GM21723 (cell line): ENCODE measurements at regions not wholly inside any gene's neighbourhood (a gene's known extent, or its start where the extent isn't known, plus 50 kb on each side); places are given as distances from the start of the nearest gene placed in this dataset.
"Not testable (repeated sequence)": the region's sequence is repeated elsewhere in the genome, so short reads cannot be mapped to it uniquely, and the experiment has no call there.

Source experiments
- ATAC-seq: cut with Tn5 transposase; IDR thresholded peaks from one replicate; pipeline ENCODE4 v1.9.1; 2021; ENCODE audit warnings: mild to moderate bottlenecking, moderate library complexity; ENCODE audit not compliant: unreplicated experiment

DNA sequence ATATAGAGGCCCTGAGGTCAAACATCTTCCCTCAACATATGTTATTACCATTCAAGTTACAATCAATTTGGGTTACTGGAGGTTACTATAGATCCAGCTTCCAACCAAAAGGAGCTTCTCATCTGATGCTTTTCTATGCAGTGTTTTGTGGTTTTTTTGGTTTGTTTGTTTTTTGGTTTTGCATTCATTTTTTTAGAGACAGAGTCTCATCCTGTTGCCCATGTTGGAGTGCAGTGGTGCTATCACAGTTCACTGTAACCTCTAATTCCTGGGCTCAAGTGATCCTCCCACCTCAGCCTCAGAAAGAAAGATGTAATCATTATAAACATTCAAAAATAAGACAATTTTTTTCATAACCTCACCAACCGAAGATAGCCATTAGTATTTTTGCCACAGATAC lies 124.4 kb upstream of the JARID2 start:
- no peak for ATAC-seq

DNA sequence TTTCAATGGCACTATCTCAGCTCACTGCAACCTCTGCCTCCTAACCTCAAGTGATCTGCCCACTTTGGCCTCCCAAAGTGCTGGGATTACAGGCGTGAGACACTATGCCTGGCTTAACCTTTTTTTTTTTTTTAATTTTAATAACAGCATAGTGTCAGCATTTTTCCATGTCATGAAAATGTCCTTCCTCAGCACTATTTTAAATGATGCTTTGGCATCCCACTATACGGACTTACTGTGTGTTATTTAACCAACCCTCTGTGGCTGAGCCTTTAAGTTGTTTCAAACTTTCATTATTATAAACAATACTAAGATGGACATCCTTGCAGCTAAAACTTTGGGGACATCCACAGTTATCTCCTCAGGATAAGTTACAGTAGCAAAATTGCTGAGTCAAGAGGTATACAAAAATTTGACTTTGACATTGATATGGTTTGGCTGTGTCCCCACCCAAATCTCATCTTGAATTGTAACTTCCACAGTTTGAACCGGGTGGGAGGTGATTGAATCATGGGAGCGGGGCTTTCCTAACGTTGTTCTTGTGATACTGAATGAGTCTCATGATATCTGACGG lies 123.8 kb upstream of the JARID2 start:
- ATAC-seq, result no peak

DNA sequence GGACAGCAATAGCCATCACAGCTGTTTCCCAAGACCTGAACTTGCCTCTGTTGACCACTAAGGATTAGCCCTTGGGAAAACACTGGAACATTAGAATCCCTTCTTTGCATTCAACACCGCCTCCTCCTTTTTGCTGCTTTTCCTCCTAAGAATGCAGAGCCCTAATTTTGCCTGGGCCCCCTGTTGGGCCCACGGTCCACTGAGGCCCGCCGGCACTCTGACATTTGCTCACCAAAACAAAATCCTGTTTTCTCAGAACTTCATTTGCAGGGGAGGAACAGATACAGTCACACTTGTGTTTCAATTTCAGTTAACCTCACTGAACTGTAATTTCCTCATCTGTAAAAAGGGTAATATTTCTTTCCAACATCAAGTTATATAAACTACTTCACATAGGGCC lies 116.0 kb upstream of the JARID2 start:
- ATAC-seq, result no peak

DNA sequence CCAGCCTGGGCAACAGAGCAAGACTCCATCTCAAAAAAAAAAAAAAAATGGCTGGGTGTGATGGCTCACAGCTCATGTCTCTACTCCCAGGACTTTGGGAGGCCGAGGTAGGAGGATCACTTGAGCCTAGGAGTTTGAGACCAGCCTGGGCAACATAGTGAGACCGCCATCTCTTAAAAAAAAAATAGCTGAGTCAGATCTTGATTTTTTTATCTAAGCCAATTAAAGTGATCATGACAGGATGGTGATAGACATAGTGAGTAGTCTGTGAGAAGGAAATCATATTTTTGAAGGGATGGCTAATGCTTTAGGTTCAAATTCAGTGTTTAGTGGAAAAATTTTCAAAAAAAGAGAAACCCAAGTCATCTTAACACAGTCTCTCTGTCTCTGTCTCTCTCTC lies 114.6 kb upstream of the JARID2 start:
- ATAC-seq, result no peak

DNA sequence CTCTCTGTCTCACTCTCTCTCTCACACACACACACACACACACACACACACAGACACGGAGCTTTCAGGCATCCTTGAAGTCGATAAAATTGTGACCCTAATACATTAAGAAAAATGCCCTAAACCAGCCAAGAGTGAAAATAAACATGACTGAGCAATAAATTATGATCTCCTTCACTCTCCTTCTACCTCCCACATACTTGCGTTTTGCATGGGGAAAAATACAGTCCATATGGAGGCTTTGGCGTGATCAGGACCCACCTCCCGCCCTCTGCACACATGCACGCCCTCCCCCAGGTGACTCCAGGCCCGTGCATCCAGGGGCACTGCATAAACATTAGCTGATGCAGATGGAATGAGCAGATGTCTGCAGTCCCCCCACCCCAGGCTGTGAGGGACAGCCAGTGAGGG lies 114.2 kb upstream of the JARID2 start:
- ATAC-seq, result no peak

DNA sequence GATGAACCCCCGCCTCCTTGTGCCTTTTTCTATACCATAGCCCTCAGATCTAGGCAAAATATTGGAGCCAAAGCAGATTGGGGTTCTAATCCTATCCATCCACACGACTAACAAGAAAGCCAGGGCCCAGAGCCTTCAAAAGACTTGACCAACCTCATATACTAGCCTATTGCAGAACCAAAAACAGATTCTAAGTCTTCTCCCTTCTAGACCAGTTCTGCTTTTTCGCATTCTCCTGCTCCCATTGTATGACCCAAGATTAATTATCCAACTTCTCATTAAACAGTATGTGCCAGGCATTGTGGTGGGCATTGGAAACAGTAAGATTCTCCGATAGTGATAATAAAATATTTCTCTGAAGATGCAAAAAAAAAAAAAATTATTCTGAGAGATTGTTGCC lies 113.7 kb upstream of the JARID2 start:
- no peak for ATAC-seq

DNA sequence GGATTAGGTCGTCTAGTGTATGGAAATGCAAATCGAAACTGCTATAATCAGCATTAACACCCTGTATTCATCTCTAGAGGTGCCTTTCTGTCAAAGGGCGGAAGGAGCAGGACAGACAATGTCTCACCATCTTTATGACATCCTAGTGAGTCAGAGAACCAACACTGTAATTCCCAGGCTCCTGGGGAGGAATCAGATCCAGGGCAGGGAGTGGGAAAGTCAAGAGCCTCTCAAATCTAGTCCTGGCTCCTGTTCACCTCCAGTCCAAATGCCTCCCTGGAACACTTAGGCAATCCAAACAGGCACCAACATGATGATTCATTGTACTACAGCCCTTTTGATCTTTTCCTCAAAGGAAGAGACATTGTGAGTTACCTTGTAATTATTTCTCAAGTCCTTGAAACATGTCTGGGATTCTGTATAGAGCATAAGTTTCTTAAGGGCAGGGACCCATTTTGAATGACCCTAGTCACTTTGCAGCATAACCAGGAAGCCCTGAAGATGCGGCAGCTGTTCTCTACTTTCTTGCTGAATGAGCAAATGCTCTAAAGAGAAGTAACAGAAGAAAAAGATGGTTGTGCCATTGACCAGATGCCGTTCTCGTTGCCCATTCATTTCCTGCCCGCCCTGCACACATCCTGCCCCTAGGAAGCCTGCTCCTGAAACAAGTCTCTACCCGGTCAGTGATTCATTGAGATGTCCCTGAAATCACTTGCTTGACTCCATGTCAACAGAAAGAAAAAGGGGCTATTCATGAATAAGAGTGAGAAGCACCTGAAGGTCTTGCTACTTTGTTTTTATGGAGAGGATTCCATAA lies 112.8 kb upstream of the JARID2 start:
- no peak for ATAC-seq

DNA sequence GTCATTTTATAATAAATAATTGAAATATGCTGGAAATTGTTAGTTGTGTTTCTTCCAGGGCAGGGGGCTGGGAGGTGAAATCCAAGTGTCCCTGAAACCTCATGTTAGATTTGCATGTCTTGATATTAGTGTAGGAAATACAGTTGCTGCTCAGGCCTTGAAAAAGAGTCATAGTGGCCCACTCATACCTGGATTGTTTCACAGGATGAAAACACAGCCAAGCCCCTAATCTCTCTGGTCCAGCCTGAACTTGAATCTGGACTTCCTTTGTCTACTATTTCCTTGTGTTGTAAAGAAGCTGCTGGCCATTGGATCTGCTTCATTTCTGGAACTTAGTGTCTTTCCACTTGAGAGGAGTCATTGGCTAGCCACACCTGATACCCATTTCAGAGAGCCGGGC lies 108.8 kb upstream of the JARID2 start:
- ATAC-seq, result no peak

DNA sequence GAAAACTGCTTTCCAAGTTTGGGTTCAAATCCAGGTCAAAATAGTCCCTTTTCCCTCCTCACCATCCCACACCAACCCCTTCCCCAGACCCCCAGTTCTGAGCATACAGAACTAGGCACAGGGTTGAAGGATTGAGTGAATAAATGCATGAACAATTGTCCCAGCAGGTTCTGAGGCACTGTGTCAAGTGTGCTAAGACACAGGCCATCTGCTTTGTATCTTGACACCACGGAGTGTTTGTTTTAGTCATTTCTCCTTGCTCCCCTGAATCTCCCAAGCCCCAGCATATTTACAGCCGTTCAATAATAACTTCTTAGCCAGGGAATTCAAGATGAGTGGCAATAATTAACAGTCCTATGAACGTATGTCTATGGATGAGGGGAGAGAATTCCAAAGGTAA lies 102.8 kb upstream of the JARID2 start:
- no peak for ATAC-seq

DNA sequence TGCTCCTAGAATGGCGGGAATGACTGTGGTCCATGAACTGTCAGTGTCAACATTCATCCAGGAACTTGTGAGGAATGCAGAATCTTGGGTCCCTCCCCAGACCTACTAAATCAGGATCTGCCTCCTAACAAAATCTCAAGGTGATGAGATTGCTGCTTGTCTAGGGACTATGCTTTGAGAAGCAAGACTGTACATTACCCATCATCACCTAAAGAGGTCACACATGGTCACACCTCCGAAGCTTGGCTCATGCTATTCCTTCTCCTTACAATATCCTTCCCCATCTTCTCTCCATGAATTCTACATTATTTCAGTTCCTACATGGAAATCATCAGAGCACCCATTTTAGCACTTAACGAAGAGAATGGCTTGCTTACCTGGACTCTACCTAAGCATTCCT lies 102.3 kb upstream of the JARID2 start:
- ATAC-seq, result no peak

DNA sequence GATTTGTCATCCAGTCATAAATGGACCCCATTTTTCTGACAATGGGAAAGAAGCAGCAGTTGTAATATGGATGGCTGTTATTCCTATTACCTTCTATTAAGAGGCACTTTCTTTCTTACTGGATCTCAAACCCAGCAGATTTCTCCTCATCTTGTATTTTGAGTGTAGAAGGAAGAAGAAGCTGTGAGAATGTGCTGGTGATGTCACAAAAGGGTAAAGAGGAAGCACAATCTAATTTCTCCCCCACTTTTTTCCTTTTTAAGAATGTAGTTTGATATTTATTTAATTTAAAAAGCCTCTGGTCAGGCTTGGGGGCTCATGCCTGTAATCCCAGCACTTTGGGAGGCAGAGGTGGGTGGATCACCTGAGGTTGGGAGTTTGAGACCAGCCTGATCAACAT lies 100.0 kb upstream of the JARID2 start:
- ATAC-seq, result no peak

DNA sequence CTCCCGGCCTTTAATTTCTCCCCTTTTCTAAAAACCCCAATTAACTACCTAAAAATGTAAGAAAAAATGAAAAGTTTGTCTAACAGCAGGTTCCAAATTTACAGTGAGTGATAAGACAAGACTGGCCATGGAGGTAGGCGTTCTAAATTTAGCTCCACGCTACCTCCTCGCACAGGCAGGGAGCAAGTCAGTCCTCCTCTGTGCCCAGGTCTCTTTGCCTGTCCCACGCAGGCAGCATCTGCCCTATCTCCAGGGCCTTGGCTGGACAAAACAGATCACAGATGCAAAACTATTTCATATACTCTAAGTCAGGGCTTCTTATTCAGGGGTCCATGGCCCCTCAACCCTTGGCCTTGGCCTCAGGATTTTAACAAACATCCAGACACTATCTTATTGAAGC lies 98.0 kb upstream of the JARID2 start:
- ATAC-seq, result no peak

DNA sequence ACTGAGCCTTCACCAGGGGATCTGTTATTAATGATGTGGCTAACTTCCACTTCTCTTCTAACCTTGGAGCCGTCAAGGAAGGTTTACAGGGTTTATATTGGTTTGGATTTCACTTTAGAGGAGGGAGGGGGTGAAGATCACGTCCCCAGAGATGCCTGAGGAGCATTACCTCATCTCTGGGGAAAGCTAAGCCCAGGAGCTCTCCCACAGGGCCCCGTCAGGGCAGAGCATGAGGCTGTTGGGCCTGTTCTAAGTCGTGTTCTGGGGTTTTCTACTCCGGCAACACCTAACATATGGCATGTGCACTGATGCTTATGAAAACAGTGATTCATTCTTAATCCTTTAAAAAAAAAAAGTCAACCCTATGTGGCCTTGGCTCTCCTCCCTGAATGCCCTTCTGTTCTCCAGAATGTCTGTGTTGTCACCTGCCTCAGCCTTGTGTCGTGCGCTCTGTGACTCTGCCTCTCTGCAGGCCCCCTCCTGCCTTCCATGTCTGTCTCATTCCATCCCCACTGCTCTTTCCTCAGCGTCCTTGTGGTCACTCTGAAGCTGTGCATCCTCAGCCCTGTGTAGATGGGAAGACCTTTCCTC lies 97.4 kb upstream of the JARID2 start:
- ATAC-seq, result no peak

DNA sequence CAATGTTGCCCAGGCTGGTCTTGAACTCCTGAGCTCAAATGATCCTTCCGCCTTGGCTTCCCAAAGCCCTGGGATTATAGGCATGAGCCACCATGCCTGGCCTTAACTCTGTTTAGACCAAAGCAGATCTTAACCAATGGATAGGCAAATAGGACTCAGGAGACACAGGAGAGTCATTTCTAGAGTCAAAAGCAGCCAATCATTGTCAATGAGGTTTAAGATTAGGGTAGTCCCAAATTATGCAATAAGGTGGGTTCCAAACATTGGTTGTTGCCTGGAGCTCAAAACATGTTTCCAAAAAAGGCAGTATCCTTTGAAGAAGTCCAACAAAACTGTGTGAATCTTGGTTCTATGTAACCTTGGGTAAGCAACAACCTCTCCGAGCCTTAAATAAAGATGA lies 95.7 kb upstream of the JARID2 start:
- ATAC-seq, result no peak

DNA sequence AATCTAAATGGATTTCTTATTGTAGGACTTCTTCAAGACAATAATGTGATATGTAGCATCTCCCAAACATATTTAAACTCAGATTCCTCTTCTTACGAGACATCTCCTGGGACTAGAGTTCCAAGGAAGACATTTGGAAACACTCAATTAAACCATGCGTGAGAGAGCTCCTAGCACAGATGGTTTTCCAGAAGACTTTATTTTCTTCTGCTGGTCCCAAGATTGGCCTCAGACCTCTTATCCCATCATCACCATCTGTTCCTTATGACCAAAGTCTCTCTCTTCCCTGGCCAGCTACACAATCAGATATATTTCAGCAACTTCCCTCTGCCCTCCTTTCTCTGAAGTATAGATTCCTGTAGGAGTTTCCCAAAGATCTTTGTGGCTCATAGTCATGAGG lies 93.2 kb upstream of the JARID2 start:
- ATAC-seq, result no peak

DNA sequence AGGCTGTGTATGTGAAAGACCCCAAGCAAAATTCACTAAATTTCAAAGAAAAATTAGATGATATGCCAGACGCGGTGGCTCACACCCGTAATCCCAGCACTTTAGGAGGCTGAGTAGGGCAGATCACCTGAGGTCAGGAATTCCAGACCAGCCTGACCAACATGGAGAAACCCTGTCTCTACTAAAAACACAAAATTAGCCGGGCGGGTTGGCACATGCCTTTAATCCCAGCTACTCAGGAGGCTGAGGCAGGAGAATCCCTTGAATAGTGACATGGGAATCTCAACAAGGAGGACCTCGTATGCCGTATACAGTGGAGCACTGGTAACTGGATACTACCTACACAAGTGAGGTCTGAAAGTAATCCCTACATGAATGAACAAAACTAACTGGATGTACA lies 92.7 kb upstream of the JARID2 start:
- ATAC-seq, result no peak

DNA sequence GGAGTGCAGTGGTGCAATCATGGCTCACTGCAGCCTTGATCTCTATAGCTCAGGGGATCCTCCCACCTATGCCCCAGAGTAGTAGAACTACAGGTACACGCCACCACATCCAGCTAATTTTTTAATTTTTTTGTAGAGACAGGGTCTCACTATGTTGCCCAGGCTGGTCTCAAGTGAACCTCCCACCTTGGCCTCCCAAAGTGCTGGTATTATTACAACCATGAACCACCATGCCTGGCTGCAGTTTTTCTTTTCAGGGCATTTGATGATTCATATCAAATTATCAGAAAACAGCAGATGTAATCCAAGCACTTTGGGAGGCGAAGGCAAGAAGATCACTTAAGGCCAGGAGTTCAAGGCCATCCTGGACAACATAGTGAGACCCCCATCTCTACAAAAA lies 88.4 kb upstream of the JARID2 start:
- no peak for ATAC-seq

DNA sequence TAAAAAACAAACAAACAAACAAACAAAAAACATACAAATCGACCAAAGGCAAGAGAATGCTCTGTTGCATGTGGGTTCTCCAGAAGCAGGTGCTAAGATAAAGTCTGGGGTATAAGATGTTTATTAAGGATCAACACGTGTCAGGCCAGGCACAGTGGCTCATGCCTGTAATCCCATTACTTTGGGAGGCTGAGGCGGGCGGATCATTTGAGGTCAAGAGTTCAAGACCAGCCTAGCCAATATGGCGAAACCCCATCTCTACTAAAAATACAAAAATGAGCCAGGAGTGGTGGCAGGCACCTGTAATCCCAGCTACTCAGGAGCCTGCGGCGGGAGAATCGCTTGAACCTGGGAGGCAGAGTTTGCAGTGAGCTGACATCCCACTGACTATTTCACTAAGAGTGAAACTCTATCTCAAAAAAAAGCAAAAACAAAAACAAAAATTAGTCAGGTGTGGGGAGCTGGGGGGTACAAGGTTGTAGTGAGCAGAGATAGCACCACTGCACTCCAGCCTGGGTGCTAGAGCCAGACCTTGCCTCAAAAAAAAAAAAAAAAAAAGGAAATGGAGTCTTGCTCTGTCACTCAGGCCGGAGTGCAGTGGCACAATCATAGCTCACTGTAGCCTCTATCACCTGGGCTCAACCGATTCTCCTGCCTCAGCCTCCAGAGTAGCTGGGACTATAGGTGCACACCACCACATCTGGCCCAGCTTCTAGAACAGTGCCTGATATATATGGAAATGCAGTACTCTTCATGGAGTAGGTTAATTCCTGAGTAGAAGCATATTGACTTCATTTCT lies 86.8 kb upstream of the JARID2 start:
- no peak for ATAC-seq

DNA sequence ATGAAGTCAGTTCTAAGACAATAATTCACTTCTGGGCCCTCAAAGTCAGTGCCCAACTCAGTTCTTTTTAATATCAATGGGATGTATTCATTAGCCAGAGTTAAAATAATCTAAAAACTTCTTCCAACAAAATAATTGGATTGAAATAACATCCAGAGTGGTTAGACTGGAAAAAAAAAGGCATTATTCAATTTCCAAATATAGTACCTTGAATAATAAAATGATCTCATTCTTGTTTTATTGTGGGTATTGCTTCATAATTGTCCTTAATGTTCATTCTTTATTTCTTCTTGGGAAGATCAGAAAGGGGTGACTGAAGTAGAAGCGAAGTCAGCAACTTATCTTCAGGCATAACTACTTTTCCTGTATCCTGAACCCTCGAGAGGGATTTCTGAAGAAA lies 85.1 kb upstream of the JARID2 start:
- ATAC-seq, result no peak

DNA sequence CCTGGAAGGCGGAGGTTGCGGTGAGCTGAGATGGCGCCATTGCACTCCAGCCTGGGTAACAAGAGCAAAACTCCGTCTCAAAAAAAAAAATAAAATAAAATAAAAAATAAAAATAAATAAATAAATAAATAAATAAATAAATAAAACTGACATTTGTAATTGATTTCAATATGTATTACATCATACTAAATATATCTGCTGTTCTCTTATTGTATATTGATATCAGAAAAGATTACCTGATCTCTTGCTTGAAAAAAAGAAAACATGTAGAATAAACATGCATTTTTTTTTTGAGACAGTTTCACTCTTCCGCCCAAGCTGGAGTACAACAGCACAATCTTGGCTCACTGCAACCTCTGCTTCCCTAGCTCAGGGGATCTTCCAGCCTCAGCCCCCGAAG lies 81.0 kb upstream of the JARID2 start:
- ATAC-seq, result not testable (repeated sequence)

DNA sequence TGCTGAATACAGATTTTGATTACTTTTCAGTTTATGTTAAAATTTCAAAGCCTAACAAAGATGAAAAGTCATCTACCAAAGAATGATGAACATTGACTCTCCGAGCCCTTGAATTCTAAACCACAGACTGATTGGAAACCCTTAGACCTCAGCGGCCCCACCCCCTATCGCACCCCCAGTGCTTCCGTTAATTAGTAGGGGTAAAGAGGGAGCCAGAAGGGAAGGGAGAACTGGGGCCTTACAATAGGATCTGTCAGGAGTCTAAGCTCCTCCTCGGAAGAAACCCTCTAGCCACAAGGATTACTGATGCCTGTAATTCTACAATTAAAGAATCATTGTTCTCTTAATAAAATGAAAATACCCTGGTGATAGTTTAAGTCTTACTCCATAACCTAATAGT lies 79.7 kb upstream of the JARID2 start:
- ATAC-seq, result no peak

DNA sequence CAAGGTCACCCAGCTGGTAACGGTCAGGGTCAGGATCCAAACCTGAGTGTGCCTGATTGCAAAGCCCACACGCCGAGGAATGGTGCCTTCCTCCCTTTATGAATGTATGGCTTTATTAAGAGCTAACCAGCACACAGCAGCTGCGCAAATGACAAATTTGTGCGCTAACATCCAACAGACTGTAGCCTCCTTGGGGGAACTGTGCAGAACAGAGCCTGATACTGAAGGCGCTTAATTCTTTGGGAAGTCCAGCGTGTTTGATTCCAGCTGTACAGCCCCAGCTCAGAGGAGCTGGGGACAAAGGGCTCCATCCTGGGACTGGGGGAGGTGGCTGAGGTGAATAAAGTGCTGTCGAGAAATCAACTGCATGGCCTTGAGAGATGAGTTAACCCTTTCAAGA lies 75.7 kb upstream of the JARID2 start:
- no peak for ATAC-seq
